ENCODE measurements at regions not wholly inside any gene's neighbourhood (a gene's known extent, or its start where the extent isn't known, plus 50 kb on each side); places are given as distances from the start of the nearest gene placed in this dataset.
"Not testable (repeated sequence)": the region's sequence is repeated elsewhere in the genome, so short reads cannot be mapped to it uniquely, and the experiment has no call there.

- no peak overlapping the region for H3K27ac ChIP-seq (ENCODE audit: low read length)
- no peak overlapping the region for H3K9ac ChIP-seq (ENCODE audit: low read length in 2 of 2)
- H3K36me3 ChIP-seq (ENCODE audit: control insufficient read depth in 2 of 2, insufficient read depth in 2 of 2, low read length in 2 of 2), result no peaks in the 10 kb centered on the region
- H3K9me3 ChIP-seq (ENCODE audit: control insufficient read depth in 2 of 2, low read length in 2 of 2), result no peaks in the 10 kb centered on the region
- H3K4me3 ChIP-seq (ENCODE audit: low read length in 2 of 2), result no peak overlapping the region
- no peaks in the 10 kb centered on the region for H3K4me1 ChIP-seq (ENCODE audit: control insufficient read depth, insufficient read depth, low read length)
- peaks cover 9% of the 10 kb centered on the region in 2 donors for H3K27me3 ChIP-seq (ENCODE audit: control insufficient read depth in 1 of 2, insufficient read depth in 2 of 2, low read length in 2 of 2)
Observed at GRCh38 chr22:49393526-49393925, 434.1 kb downstream of the BRD1 start.

- Histone ChIP-seq H3K27ac (ENCODE audit: low read length) (no peak overlapping the region), H3K4me3 (ENCODE audit: low read length in 2 of 2) (no peak overlapping the region), H3K9ac (ENCODE audit: low read length in 2 of 2) (no peak overlapping the region), H3K27me3 (ENCODE audit: control insufficient read depth in 1 of 2, insufficient read depth in 2 of 2, low read length in 2 of 2) (peaks cover 8 to 9% of the 10 kb centered on the region in 2 donors), H3K4me1 (ENCODE audit: control insufficient read depth, insufficient read depth, low read length) (no peaks in the 10 kb centered on the region), H3K36me3 (ENCODE audit: control insufficient read depth in 2 of 2, insufficient read depth in 2 of 2, low read length in 2 of 2) (no peaks in the 10 kb centered on the region), H3K9me3 (ENCODE audit: control insufficient read depth in 2 of 2, low read length in 2 of 2) (no peaks in the 10 kb centered on the region)
Observed at GRCh38 chr22:49392841-49393510, 434.7 kb downstream of the BRD1 start.

DNA sequence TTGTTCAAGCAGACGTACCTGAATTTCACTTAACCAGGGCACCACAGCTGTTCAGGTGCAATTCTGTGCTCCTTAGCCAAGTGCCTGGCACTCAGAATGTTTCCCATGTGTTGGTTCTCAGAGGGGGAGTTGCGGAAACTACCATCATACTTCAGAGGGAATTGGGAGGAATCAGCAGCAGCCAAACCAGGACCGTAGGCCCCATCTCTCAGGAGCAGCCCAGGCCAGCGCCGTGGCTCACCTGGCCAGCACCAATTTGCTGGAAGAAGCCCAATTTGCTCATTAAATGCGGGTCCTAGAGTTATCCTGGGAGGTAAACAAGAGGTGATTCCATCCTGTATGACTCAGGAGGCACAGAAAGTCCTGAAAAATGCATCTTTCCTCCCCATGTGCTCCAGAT is 435.4 kb downstream of the BRD1 start:
- Histone ChIP-seq H3K9me3 (ENCODE audit: control insufficient read depth in 2 of 2, low read length in 2 of 2) (no peaks in the 10 kb centered on the region), H3K9ac (ENCODE audit: low read length in 2 of 2) (no peak overlapping the region), H3K4me1 (ENCODE audit: control insufficient read depth, insufficient read depth, low read length) (no peaks in the 10 kb centered on the region), H3K36me3 (ENCODE audit: control insufficient read depth in 2 of 2, insufficient read depth in 2 of 2, low read length in 2 of 2) (no peaks in the 10 kb centered on the region), H3K27ac (ENCODE audit: low read length) (no peak overlapping the region), H3K4me3 (ENCODE audit: low read length in 2 of 2) (no peak overlapping the region), H3K27me3 (ENCODE audit: control insufficient read depth in 1 of 2, insufficient read depth in 2 of 2, low read length in 2 of 2) (peaks cover 8 to 9% of the 10 kb centered on the region in 2 donors)

- H3K4me1 ChIP-seq (ENCODE audit: control insufficient read depth, insufficient read depth, low read length), result no peaks in the 10 kb centered on the region
- no peaks in the 10 kb centered on the region for H3K9me3 ChIP-seq (ENCODE audit: control insufficient read depth in 2 of 2, low read length in 2 of 2)
- peaks cover 8 to 9% of the 10 kb centered on the region in 2 donors for H3K27me3 ChIP-seq (ENCODE audit: control insufficient read depth in 1 of 2, insufficient read depth in 2 of 2, low read length in 2 of 2)
Observed at GRCh38 chr22:49391436-49391835, 436.2 kb downstream of the BRD1 start.

DNA sequence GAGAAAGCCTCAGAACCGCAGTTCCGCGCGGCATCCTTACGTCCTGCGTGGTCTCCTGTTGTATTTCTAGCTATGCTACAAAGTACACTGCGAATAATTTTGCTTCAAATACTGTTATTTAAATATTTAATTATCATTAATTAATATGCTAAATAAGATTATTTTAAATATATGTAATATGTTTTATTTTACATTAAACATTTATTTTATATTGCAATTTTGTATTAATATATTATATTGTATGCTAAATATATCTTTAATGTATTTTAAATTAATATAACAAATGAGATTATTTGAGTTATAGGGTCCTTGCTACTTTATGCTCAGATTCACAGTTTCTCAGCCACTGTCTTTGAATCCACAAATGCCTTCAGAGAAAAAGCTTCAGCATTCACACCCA is 436.7 kb downstream of the BRD1 start:
- H3K27ac ChIP-seq (ENCODE audit: low read length), result no peak overlapping the region
- peaks cover 8 to 9% of the 10 kb centered on the region in 2 donors for H3K27me3 ChIP-seq (ENCODE audit: control insufficient read depth in 1 of 2, insufficient read depth in 2 of 2, low read length in 2 of 2)
- no peaks in the 10 kb centered on the region for H3K4me1 ChIP-seq (ENCODE audit: control insufficient read depth, insufficient read depth, low read length)
- no peak overlapping the region for H3K9ac ChIP-seq (ENCODE audit: low read length in 2 of 2)
- H3K4me3 ChIP-seq (ENCODE audit: low read length in 2 of 2), result no peak overlapping the region
- H3K36me3 ChIP-seq (ENCODE audit: control insufficient read depth in 2 of 2, insufficient read depth in 2 of 2, low read length in 2 of 2), result no peaks in the 10 kb centered on the region
- no peaks in the 10 kb centered on the region for H3K9me3 ChIP-seq (ENCODE audit: control insufficient read depth in 2 of 2, low read length in 2 of 2)

More at GRCh38 chr22:49391436-49391835, 436.2 kb downstream of the BRD1 start:
- Histone ChIP-seq H3K9ac (ENCODE audit: low read length in 2 of 2) (no peak overlapping the region), H3K36me3 (ENCODE audit: control insufficient read depth in 2 of 2, insufficient read depth in 2 of 2, low read length in 2 of 2) (no peaks in the 10 kb centered on the region), H3K4me3 (ENCODE audit: low read length in 2 of 2) (no peak overlapping the region), H3K27ac (ENCODE audit: low read length) (no peak overlapping the region)

- H3K9ac ChIP-seq (ENCODE audit: low read length in 2 of 2); H3K27ac ChIP-seq (ENCODE audit: low read length): not testable (repeated sequence)
Observed at GRCh38 chr22:49383909-49384308, 443.8 kb downstream of the BRD1 start.

DNA sequence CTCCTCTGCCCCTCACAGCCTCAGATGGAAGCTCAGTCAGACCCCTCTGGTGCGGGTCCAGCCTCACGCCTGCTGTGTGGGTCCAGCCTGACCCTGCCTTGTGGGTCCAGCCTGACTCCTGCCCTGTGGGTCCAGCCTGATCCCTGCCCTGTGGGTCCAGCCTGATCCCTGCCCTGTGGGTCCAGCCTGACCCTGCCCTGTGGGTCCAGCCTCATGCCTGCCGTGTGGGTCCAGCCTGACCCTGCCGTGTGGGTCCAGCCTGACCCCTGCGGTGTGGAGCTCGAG is 445.3 kb downstream of the BRD1 start:
- H3K27me3 ChIP-seq (ENCODE audit: control insufficient read depth in 1 of 2, insufficient read depth in 2 of 2, low read length in 2 of 2), result peaks cover 11 to 22% of the 10 kb centered on the region in 2 donors
- no peak overlapping the region for H3K4me3 ChIP-seq (ENCODE audit: low read length in 2 of 2)
- no peak overlapping the region for H3K9ac ChIP-seq (ENCODE audit: low read length in 2 of 2)
- no peaks in the 10 kb centered on the region for H3K9me3 ChIP-seq (ENCODE audit: control insufficient read depth in 2 of 2, low read length in 2 of 2)
- H3K4me1 ChIP-seq (ENCODE audit: control insufficient read depth, insufficient read depth, low read length), result no peaks in the 10 kb centered on the region
- no peak overlapping the region for H3K27ac ChIP-seq (ENCODE audit: low read length)
- no peaks in the 10 kb centered on the region for H3K36me3 ChIP-seq (ENCODE audit: control insufficient read depth in 2 of 2, insufficient read depth in 2 of 2, low read length in 2 of 2)

More at GRCh38 chr22:49383909-49384308, 443.8 kb downstream of the BRD1 start:
- H3K4me3 ChIP-seq (ENCODE audit: low read length in 2 of 2); H3K36me3 ChIP-seq (ENCODE audit: control insufficient read depth in 2 of 2, insufficient read depth in 2 of 2, low read length in 2 of 2); H3K9me3 ChIP-seq (ENCODE audit: control insufficient read depth in 2 of 2, low read length in 2 of 2); H3K4me1 ChIP-seq (ENCODE audit: control insufficient read depth, insufficient read depth, low read length): not testable (repeated sequence)
- H3K27me3 ChIP-seq (ENCODE audit: control insufficient read depth in 1 of 2, insufficient read depth in 2 of 2, low read length in 2 of 2), result peaks cover 11 to 20% of the 10 kb centered on the region in 2 donors

DNA sequence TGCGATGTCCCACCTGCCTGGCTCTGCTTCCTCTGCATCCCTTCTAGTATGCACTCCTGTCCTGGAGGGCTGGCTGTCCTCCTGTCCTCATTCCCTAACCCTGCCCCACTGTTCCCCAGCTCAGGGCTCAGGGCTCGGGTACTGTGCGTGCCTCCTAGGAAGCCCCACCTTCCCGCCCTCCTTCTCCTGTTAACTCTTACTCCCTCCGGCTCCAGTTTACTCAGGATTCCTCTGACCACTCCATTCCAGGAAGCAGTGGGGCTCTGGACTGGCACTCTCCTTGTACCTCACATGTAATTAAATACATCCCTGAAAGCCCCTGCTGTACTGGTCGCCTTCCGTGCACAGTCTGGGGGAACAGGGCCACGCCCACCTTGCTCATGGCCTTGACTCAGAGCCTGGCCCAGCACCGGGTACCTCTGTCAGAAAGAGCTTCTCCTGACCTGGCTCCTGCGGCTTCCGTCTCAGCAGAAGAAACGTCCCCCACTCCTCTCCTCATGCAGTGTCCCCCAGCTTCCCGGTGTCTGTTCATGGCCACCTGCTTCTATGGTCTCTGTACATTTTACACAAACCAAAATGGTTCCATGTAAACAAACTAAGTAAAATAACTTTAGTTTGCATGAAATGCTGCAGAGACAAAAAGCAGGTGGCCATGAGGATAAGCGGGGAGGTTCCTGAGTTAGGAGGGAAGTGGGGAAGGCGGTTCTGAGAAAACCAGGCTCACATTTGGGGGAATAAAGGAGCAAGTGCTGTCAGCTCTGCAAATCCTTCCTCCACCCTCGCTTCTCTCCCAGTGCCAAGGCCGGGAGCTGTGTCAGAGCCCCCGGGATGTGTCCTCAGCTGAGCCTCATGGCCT is 445.9 kb downstream of the BRD1 start:
- Histone ChIP-seq H3K27me3 (ENCODE audit: control insufficient read depth in 1 of 2, insufficient read depth in 2 of 2, low read length in 2 of 2) (peaks cover 11 to 22% of the 10 kb centered on the region in 2 donors), H3K4me1 (ENCODE audit: control insufficient read depth, insufficient read depth, low read length) (no peaks in the 10 kb centered on the region), H3K4me3 (ENCODE audit: low read length in 2 of 2) (no peak overlapping the region), H3K36me3 (ENCODE audit: control insufficient read depth in 2 of 2, insufficient read depth in 2 of 2, low read length in 2 of 2) (no peaks in the 10 kb centered on the region), H3K27ac (ENCODE audit: low read length) (no peak overlapping the region), H3K9ac (ENCODE audit: low read length in 2 of 2) (no peak overlapping the region), H3K9me3 (ENCODE audit: control insufficient read depth in 2 of 2, low read length in 2 of 2) (no peaks in the 10 kb centered on the region)

DNA sequence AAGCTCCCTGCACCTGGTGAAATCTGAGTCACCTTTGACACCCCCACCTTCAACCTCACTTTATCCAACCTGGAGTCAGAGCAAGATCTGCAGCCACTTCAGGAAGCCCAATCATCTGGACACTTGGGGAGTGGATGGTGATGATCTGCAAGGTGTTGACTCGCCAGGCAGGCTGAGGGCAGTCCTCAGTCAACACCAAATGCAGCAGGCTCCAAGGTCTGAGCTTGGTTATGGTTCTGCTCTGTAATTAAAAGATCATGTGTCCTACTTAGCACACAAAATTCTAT is 446.9 kb downstream of the BRD1 start:
- peaks cover 11 to 22% of the 10 kb centered on the region in 2 donors for H3K27me3 ChIP-seq (ENCODE audit: control insufficient read depth in 1 of 2, insufficient read depth in 2 of 2, low read length in 2 of 2)
- no peak overlapping the region for H3K9ac ChIP-seq (ENCODE audit: low read length in 2 of 2)
- H3K4me3 ChIP-seq (ENCODE audit: low read length in 2 of 2), result no peak overlapping the region
- H3K36me3 ChIP-seq (ENCODE audit: control insufficient read depth in 2 of 2, insufficient read depth in 2 of 2, low read length in 2 of 2), result no peaks in the 10 kb centered on the region
- no peaks in the 10 kb centered on the region for H3K4me1 ChIP-seq (ENCODE audit: control insufficient read depth, insufficient read depth, low read length)
- H3K9me3 ChIP-seq (ENCODE audit: control insufficient read depth in 2 of 2, low read length in 2 of 2), result no peaks in the 10 kb centered on the region
- no peak overlapping the region for H3K27ac ChIP-seq (ENCODE audit: low read length)

DNA sequence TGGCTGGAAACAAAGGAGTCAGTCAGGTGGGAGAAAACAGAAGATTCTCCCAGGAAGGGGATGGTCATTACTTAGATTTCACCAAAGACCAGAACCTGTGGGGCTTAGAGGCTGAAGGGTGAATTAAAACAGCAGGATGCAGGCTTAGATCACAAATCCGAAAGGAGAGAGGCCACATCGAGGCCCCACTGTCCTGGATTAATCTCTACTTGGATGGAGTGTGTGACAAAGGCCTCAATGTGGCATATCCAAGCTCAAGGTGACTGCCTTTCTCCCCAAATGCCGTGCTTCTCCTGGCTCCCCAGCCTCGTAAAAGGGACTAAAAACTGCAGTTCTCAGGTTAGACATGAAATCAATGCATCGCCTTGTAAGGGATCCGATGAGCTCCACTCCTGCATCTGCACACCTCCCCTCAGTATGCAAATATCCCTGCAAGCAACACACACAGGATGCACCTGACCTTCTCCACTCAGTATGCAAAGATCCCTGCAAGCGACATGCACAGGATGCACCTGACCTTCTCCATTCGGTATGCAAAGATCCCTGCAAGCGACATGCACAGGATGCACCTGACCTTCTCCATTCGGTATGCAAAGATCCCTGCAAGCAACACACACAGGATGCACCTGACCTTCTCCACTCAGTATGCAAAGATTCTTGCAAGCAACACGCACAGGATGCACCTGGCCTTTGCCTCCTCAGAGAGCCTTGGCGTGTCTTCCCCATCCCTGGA is 447.4 kb downstream of the BRD1 start:
- Histone ChIP-seq H3K27me3 (ENCODE audit: control insufficient read depth in 1 of 2, insufficient read depth in 2 of 2, low read length in 2 of 2) (peaks cover 11 to 22% of the 10 kb centered on the region in 2 donors), H3K36me3 (ENCODE audit: control insufficient read depth in 2 of 2, insufficient read depth in 2 of 2, low read length in 2 of 2) (no peaks in the 10 kb centered on the region), H3K9ac (ENCODE audit: low read length in 2 of 2) (no peak overlapping the region)

More for the DNA sequence above, 447.4 kb downstream of the BRD1 start:
- Histone ChIP-seq H3K9me3 (ENCODE audit: control insufficient read depth in 2 of 2, low read length in 2 of 2) (no peaks in the 10 kb centered on the region), H3K27ac (ENCODE audit: low read length) (no peak overlapping the region), H3K4me3 (ENCODE audit: low read length in 2 of 2) (no peak overlapping the region), H3K4me1 (ENCODE audit: control insufficient read depth, insufficient read depth, low read length) (no peaks in the 10 kb centered on the region)

All from stomach smooth muscle (tissue), 2 donors.